Esophagus muscularis mucosa (tissue), 3 donors: ENCODE measurements at regions not wholly inside any gene's neighbourhood (a gene's known extent, or its start where the extent isn't known, plus 50 kb on each side); places are given as distances from the start of the nearest gene placed in this dataset.

ENCODE experiments used
- POLR2A ChIP-seq: fragments of 450-650 bp; IDR thresholded peaks from one replicate; pipeline ENCODE4 v1.6.1; 2017; ENCODE audit warnings: antibody characterized with exemption, moderate library complexity, mild to moderate bottlenecking, low read depth
- POLR2AphosphoS5 ChIP-seq, 2 donors: sonication (generic); formaldehyde crosslinking; IDR thresholded peaks; one replicate each; pipeline ENCODE4 v1.6.1; 2017; ENCODE audit warnings: antibody characterized with exemption in 2 of 2
- TF ChIP-seq, protein P1 (sequence below), 3 experiments: fragments of 200-600 bp in 2 of 3; fragments of 450-650 bp in 1 of 3; sonication (generic) in 2 of 3; IDR thresholded peaks; one replicate each; pipeline ENCODE4 v1.5.1; 2017 to 2019; ENCODE audit warnings: antibody characterized with exemption in 3 of 3, mild to moderate bottlenecking in 2 of 3, moderate library complexity in 1 of 3

DNA sequence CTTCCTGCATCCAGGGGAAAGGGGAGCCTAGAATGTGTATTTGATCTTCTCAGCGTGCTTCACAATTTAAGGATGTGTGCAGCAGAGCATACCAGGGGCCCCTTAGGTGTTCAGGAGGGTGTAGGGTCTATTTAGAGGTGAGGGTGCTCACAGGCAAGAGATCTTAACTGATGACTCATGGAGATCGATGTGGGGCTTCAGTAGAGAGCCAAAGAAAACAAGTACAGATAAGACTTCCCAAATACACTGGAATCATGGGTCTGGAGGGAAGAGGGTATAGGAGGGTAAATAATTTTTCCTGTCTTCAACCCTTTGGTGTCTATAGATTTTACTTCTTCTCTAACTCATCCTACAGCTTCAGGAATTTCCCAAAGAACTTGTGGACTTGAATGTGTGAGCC lies 170.2 kb upstream of the LRRC3B start:
- TF ChIP-seq, protein P1, sequence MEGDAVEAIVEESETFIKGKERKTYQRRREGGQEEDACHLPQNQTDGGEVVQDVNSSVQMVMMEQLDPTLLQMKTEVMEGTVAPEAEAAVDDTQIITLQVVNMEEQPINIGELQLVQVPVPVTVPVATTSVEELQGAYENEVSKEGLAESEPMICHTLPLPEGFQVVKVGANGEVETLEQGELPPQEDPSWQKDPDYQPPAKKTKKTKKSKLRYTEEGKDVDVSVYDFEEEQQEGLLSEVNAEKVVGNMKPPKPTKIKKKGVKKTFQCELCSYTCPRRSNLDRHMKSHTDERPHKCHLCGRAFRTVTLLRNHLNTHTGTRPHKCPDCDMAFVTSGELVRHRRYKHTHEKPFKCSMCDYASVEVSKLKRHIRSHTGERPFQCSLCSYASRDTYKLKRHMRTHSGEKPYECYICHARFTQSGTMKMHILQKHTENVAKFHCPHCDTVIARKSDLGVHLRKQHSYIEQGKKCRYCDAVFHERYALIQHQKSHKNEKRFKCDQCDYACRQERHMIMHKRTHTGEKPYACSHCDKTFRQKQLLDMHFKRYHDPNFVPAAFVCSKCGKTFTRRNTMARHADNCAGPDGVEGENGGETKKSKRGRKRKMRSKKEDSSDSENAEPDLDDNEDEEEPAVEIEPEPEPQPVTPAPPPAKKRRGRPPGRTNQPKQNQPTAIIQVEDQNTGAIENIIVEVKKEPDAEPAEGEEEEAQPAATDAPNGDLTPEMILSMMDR (IDR thresholded peaks at IDR 0.05), result no peak
- TF ChIP-seq POLR2A (no peak), POLR2AphosphoS5 (IDR thresholded peaks at IDR 0.05) (no peak)
